ENCODE measurements at regions not wholly inside any gene's neighbourhood (a gene's known extent, or its start where the extent isn't known, plus 50 kb on each side); places are given as distances from the start of the nearest gene placed in this dataset.

DNA sequence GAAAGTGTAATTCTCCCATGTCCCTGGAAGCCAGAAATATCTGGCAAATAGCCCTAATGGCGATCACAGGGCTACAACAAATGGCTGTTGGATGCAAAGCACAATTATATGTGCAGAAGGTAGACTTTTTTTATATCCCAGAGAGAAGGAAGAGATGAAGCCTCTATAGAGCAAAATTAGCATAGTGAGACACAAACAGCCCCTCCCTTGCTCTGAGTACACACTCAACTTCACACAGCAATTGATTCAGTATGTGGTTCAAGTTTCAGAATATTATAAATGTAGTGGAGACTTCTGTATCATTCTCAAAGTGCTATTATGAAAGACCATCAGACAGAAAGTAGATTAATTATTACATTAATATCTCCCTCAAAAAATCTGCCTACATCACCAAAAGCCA is 246.5 kb upstream of the TBX18 start:
- intact Hi-C loops (cut with micrococcal nuclease; ENCODE audit: unreplicated experiment) = no loop called here

DNA sequence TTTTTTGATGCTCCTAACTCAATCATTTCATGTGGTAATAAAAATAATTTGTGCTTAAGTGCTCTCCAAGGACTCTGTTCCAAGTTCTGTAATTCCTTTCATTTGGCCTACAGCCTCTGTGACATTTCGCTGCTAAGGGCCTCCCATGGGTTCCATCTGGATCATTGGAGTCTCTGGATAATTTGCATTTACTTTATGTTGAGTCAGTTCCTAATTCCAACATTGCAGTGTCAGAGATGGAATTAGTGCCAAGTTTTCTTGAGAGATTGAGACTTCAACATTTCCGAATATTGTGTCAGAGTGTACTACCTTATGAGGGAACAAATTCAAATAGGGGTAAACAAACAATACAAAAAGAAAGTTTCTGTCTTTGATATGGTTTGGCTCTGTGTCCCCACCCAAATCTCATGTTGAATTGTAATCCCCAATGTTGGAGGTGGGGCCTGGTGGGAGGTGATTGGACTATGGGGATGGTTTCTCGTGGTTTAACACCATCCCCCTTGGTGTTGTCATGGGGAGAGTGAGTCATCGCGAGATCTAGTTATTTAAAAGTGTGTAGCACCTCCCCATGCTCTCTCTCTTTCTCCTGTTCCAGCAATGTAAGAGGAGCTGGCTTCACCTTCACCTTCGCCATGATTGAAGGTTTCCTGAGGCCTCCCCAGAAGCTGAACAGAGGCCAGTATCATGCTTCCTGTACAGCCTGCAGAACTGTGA is 244.1 kb upstream of the TBX18 start:
- ATAC-seq = no peak
- Histone ChIP-seq H3K36me3 (ENCODE audit: control insufficient read depth, insufficient read depth, low read length) (no peaks in the 10 kb centered on the region), H3K4me3 (ENCODE audit: low read depth in 2 of 2, low read length in 2 of 2) (no peak overlapping the region), H3K9me3 (ENCODE audit: control insufficient read depth, insufficient read depth, low read depth, low read length) (no peaks in the 10 kb centered on the region), H3K4me1 (ENCODE audit: control insufficient read depth, insufficient read depth, low read length) (no peaks in the 10 kb centered on the region), H3K27ac (ENCODE audit: low read length) (no peak overlapping the region), H3K27me3 (ENCODE audit: control insufficient read depth, insufficient read depth, low read length) (peaks cover 2% of the 10 kb centered on the region; the same call in 1 of the 2 replicates)
- DNase-seq (ENCODE audit: low read depth, low spot score) = no peak
- CTCF ChIA-PET = no interaction called here
- intact Hi-C loops (cut with micrococcal nuclease; ENCODE audit: unreplicated experiment) (no loop called here), in situ Hi-C loops (cut with HindIII; ENCODE audit: low pct_unique_long_range_greater_than_20kb, low sequenced_read_pairs) (no loop called here)
- no peak for TF ChIP-seq SIN3A (IDR thresholded peaks at IDR 0.05; ENCODE audit: borderline replicate concordance, insufficient read depth, low read depth, low read length)
- TF ChIP-seq TCF7L2 (IDR thresholded peaks at IDR 0.05; ENCODE audit: low read depth, low read length) = no peak
- TF ChIP-seq, protein P1, sequence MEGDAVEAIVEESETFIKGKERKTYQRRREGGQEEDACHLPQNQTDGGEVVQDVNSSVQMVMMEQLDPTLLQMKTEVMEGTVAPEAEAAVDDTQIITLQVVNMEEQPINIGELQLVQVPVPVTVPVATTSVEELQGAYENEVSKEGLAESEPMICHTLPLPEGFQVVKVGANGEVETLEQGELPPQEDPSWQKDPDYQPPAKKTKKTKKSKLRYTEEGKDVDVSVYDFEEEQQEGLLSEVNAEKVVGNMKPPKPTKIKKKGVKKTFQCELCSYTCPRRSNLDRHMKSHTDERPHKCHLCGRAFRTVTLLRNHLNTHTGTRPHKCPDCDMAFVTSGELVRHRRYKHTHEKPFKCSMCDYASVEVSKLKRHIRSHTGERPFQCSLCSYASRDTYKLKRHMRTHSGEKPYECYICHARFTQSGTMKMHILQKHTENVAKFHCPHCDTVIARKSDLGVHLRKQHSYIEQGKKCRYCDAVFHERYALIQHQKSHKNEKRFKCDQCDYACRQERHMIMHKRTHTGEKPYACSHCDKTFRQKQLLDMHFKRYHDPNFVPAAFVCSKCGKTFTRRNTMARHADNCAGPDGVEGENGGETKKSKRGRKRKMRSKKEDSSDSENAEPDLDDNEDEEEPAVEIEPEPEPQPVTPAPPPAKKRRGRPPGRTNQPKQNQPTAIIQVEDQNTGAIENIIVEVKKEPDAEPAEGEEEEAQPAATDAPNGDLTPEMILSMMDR (IDR thresholded peaks at IDR 0.05) = no peak
- TF ChIP-seq, protein P2, sequence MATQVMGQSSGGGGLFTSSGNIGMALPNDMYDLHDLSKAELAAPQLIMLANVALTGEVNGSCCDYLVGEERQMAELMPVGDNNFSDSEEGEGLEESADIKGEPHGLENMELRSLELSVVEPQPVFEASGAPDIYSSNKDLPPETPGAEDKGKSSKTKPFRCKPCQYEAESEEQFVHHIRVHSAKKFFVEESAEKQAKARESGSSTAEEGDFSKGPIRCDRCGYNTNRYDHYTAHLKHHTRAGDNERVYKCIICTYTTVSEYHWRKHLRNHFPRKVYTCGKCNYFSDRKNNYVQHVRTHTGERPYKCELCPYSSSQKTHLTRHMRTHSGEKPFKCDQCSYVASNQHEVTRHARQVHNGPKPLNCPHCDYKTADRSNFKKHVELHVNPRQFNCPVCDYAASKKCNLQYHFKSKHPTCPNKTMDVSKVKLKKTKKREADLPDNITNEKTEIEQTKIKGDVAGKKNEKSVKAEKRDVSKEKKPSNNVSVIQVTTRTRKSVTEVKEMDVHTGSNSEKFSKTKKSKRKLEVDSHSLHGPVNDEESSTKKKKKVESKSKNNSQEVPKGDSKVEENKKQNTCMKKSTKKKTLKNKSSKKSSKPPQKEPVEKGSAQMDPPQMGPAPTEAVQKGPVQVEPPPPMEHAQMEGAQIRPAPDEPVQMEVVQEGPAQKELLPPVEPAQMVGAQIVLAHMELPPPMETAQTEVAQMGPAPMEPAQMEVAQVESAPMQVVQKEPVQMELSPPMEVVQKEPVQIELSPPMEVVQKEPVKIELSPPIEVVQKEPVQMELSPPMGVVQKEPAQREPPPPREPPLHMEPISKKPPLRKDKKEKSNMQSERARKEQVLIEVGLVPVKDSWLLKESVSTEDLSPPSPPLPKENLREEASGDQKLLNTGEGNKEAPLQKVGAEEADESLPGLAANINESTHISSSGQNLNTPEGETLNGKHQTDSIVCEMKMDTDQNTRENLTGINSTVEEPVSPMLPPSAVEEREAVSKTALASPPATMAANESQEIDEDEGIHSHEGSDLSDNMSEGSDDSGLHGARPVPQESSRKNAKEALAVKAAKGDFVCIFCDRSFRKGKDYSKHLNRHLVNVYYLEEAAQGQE (IDR thresholded peaks at IDR 0.05; ENCODE audit: insufficient read depth in 1 of 2, low read depth in 2 of 2, low read length in 1 of 2) = no peak
- TF ChIP-seq POLR2AphosphoS5 (IDR thresholded peaks at IDR 0.05; ENCODE audit: low read depth, low read length) = no peak
- no TSS peak for BruUV-seq (replicated peaks)
- POLR2A ChIA-PET = no interaction called here

More for the DNA sequence above, 246.5 kb upstream of the TBX18 start:
- in situ Hi-C loops (cut with HindIII; ENCODE audit: low pct_unique_long_range_greater_than_20kb, low sequenced_read_pairs) = no loop called here
- TF ChIP-seq, protein P1 (IDR thresholded peaks at IDR 0.05) = no peak
- TF ChIP-seq SIN3A (IDR thresholded peaks at IDR 0.05; ENCODE audit: borderline replicate concordance, insufficient read depth, low read depth, low read length) (no peak), TCF7L2 (IDR thresholded peaks at IDR 0.05; ENCODE audit: low read depth, low read length) (no peak), POLR2AphosphoS5 (IDR thresholded peaks at IDR 0.05; ENCODE audit: low read depth, low read length) (no peak)
- TF ChIP-seq, protein P2 (IDR thresholded peaks at IDR 0.05; ENCODE audit: insufficient read depth in 1 of 2, low read depth in 2 of 2, low read length in 1 of 2) = no peak
- POLR2A ChIA-PET = no interaction called here
- Histone ChIP-seq H3K4me3 (ENCODE audit: low read depth in 2 of 2, low read length in 2 of 2) (no peak overlapping the region), H3K36me3 (ENCODE audit: control insufficient read depth, insufficient read depth, low read length) (no peaks in the 10 kb centered on the region), H3K4me1 (ENCODE audit: control insufficient read depth, insufficient read depth, low read length) (no peaks in the 10 kb centered on the region), H3K9me3 (ENCODE audit: control insufficient read depth, insufficient read depth, low read depth, low read length) (no peaks in the 10 kb centered on the region), H3K27ac (ENCODE audit: low read length) (no peak overlapping the region), H3K27me3 (ENCODE audit: control insufficient read depth, insufficient read depth, low read length) (no peaks in the 10 kb centered on the region; the same call in 1 of the 2 replicates)
- CTCF ChIA-PET = no interaction called here
- no peak for DNase-seq (ENCODE audit: low read depth, low spot score)
- BruUV-seq (replicated peaks) = no TSS peak
- ATAC-seq = no peak
